ENCODE measurements at regions not wholly inside any gene's neighbourhood (a gene's known extent, or its start where the extent isn't known, plus 50 kb on each side); places are given as distances from the start of the nearest gene placed in this dataset.

GRCh38 chr20:52016022-52016421, 175.6 kb downstream of the ZFP64 start:
- Histone ChIP-seq H3K27ac (no peak overlapping the region), H3K79me2 (no peaks in the 10 kb centered on the region), H3K9me3 (ENCODE audit: control insufficient read depth, low read length) (no peaks in the 10 kb centered on the region), H2AFZ (no peak overlapping the region), H3K4me1 (no peaks in the 10 kb centered on the region), H3K36me3 (ENCODE audit: control insufficient read depth, insufficient read depth, low read length) (no peaks in the 10 kb centered on the region), H3K4me2 (ENCODE audit: low read length) (no peak overlapping the region), H3K9ac (no peak overlapping the region), H3K4me3 (ENCODE audit: low read depth, low read length) (no peak overlapping the region), H3K27me3 (ENCODE audit: control insufficient read depth, insufficient read depth, low read length) (no peaks in the 10 kb centered on the region)
- TF ChIP-seq, protein P1, sequence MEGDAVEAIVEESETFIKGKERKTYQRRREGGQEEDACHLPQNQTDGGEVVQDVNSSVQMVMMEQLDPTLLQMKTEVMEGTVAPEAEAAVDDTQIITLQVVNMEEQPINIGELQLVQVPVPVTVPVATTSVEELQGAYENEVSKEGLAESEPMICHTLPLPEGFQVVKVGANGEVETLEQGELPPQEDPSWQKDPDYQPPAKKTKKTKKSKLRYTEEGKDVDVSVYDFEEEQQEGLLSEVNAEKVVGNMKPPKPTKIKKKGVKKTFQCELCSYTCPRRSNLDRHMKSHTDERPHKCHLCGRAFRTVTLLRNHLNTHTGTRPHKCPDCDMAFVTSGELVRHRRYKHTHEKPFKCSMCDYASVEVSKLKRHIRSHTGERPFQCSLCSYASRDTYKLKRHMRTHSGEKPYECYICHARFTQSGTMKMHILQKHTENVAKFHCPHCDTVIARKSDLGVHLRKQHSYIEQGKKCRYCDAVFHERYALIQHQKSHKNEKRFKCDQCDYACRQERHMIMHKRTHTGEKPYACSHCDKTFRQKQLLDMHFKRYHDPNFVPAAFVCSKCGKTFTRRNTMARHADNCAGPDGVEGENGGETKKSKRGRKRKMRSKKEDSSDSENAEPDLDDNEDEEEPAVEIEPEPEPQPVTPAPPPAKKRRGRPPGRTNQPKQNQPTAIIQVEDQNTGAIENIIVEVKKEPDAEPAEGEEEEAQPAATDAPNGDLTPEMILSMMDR (IDR thresholded peaks at IDR 0.05), result no peak

DNA sequence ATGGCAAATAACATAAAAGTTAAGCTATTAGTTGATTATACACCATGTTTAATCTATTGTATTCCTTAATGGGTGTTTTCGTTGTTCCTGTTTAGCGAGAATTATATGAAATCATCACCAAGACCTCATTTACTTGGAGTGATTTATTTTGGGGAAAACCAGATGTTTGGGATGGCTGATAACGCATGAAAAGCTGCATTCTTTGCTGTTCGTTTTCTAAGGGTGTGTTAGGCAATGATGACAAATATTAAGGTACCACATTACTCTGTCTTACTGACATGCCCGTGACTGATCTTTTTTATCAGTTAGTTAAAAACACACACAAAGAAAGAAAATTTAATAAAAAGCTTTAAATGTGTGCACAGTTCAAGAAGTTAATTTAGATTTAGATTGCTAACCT, 176.4 kb downstream of the ZFP64 start:
- H3K9me3 ChIP-seq (ENCODE audit: control insufficient read depth, low read length), result no peaks in the 10 kb centered on the region
- H3K79me2 ChIP-seq, result no peaks in the 10 kb centered on the region
- no peaks in the 10 kb centered on the region for H3K4me1 ChIP-seq
- H3K4me3 ChIP-seq (ENCODE audit: low read depth, low read length), result no peak overlapping the region
- H3K27me3 ChIP-seq (ENCODE audit: control insufficient read depth, insufficient read depth, low read length), result no peaks in the 10 kb centered on the region
- no peak overlapping the region for H3K27ac ChIP-seq
- no peaks in the 10 kb centered on the region for H3K36me3 ChIP-seq (ENCODE audit: control insufficient read depth, insufficient read depth, low read length)
- TF ChIP-seq, protein P1 (IDR thresholded peaks at IDR 0.05), result no peak
- no peak overlapping the region for H2AFZ ChIP-seq
- no peak overlapping the region for H3K9ac ChIP-seq
- no peak overlapping the region for H3K4me2 ChIP-seq (ENCODE audit: low read length)

- H3K27me3 ChIP-seq (ENCODE audit: control insufficient read depth, insufficient read depth, low read length), result no peaks in the 10 kb centered on the region
- H3K4me2 ChIP-seq (ENCODE audit: low read length), result no peak overlapping the region
- H3K4me3 ChIP-seq (ENCODE audit: low read depth, low read length), result no peak overlapping the region
- no peak overlapping the region for H2AFZ ChIP-seq
- no peaks in the 10 kb centered on the region for H3K9me3 ChIP-seq (ENCODE audit: control insufficient read depth, low read length)
- TF ChIP-seq, protein P1 (IDR thresholded peaks at IDR 0.05), result no peak
- no peaks in the 10 kb centered on the region for H3K79me2 ChIP-seq
- H3K9ac ChIP-seq, result no peak overlapping the region
- no peak overlapping the region for H3K27ac ChIP-seq
- H3K4me1 ChIP-seq, result no peaks in the 10 kb centered on the region
- no peaks in the 10 kb centered on the region for H3K36me3 ChIP-seq (ENCODE audit: control insufficient read depth, insufficient read depth, low read length)
Measured at GRCh38 chr20:52012079-52012478, 179.5 kb downstream of the ZFP64 start.

DNA sequence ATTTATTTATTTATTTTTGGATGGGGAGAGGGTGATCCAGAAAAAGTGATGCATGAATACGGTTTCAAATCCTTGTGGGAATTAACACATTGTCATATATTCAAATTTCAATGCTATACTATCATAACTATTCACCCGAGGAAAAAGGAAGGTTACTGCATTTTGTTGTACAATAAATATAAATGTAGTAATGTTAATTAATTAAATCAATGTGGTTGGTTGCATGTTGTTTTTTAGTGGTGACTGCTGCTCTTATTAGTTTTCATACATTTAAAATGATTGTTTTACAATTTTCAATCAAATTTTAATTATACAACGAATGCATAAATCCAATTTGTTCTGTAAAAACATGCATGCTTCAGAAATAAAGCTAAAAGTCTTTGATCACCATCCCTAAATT, 180.5 kb downstream of the ZFP64 start:
- TF ChIP-seq, protein P1 (IDR thresholded peaks at IDR 0.05), result no peak
- Histone ChIP-seq H3K27ac (no peak overlapping the region), H3K36me3 (ENCODE audit: control insufficient read depth, insufficient read depth, low read length) (no peaks in the 10 kb centered on the region), H2AFZ (no peak overlapping the region), H3K9me3 (ENCODE audit: control insufficient read depth, low read length) (no peaks in the 10 kb centered on the region), H3K4me2 (ENCODE audit: low read length) (no peak overlapping the region), H3K4me1 (no peaks in the 10 kb centered on the region), H3K9ac (no peak overlapping the region), H3K4me3 (ENCODE audit: low read depth, low read length) (no peak overlapping the region), H3K27me3 (ENCODE audit: control insufficient read depth, insufficient read depth, low read length) (no peaks in the 10 kb centered on the region), H3K79me2 (no peaks in the 10 kb centered on the region)

DNA sequence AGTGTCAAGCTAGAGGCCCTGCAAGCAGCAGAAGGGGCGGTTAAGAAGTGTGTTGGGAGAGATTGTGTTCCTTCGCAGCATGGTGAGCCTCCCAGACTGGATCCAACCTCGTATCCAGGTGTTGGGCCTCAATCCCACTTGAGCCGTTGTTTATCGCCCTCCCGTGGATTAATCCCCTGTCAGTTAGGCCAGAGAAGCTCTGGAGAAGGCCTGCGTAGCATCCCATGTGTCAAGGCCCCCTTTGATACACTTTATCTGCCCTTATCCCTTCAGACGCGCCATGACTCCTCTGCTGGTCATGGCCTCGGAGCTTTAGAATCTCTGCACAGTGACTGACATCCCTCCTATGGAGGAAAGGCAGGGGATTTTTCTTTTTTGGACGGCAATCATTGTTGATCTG, 181.0 kb downstream of the ZFP64 start:
- H3K79me2 ChIP-seq, result no peaks in the 10 kb centered on the region
- no peaks in the 10 kb centered on the region for H3K27me3 ChIP-seq (ENCODE audit: control insufficient read depth, insufficient read depth, low read length)
- H3K9ac ChIP-seq, result no peak overlapping the region
- H2AFZ ChIP-seq, result no peak overlapping the region
- no peak overlapping the region for H3K27ac ChIP-seq
- no peaks in the 10 kb centered on the region for H3K9me3 ChIP-seq (ENCODE audit: control insufficient read depth, low read length)
- no peaks in the 10 kb centered on the region for H3K36me3 ChIP-seq (ENCODE audit: control insufficient read depth, insufficient read depth, low read length)
- TF ChIP-seq, protein P1 (IDR thresholded peaks at IDR 0.05), result no peak
- no peak overlapping the region for H3K4me3 ChIP-seq (ENCODE audit: low read depth, low read length)
- H3K4me2 ChIP-seq (ENCODE audit: low read length), result no peak overlapping the region
- no peaks in the 10 kb centered on the region for H3K4me1 ChIP-seq
